ENCODE measurements at regions not wholly inside any gene's neighbourhood (a gene's known extent, or its start where the extent isn't known, plus 50 kb on each side); places are given as distances from the start of the nearest gene placed in this dataset.

- TF ChIP-seq EP300 (conservative IDR thresholded peaks at IDR 0.05; ENCODE audit: poor library complexity, severe bottlenecking) (no peak), CTCF (IDR thresholded peaks at IDR 0.05; ENCODE audit: poor library complexity, severe bottlenecking) (no peak)
These were observed 173.6 kb upstream of the LNX1 start for GRCh38 chr4:53764761-53765490.
